ENCODE measurements at regions not wholly inside any gene's neighbourhood (a gene's known extent, or its start where the extent isn't known, plus 50 kb on each side); places are given as distances from the start of the nearest gene placed in this dataset.

- TF ChIP-seq CTCF (IDR thresholded peaks at IDR 0.05): no peak
- TF ChIP-seq POLR2A (IDR thresholded peaks at IDR 0.05; ENCODE audit: low read depth): no peak
- TF ChIP-seq POLR2AphosphoS5 (IDR thresholded peaks at IDR 0.05): no peak
Observed at GRCh38 chr4:130090427-130090826, 994.5 kb downstream of the C4orf33 start.
